Left cardiac atrium (tissue), 4 donors: ENCODE measurements at regions not wholly inside any gene's neighbourhood (a gene's known extent, or its start where the extent isn't known, plus 50 kb on each side); places are given as distances from the start of the nearest gene placed in this dataset.

Experiments
- ATAC-seq, 2 donors: fragments of 200-7000 bp; cut with Tn5 transposase; one replicate each; pipeline ENCODE4 v1.9.1; 2020; ENCODE audit warnings: mild to moderate bottlenecking in 2 of 2, moderate library complexity in 2 of 2
- DNase-seq: peaks from one replicate; pipeline ENCODE4 v3.0.0-alpha.2; 2020
- intact Hi-C, 2 donors: fragments of 100-400 bp; cut with DNase I; formaldehyde crosslinking; loops; one replicate each; pipeline versions ENCODE4 v1.14.1 to v1.15.1; 2022 to 2023
- donor health status: DM: no; HTN: yes; CAD: no.
- donor health status: DM: no; HTN: yes; CAD: no; lungs with severe emphysema.
- donor health status: DM: yes; HTN: yes; CAD: no.
- donor health status: Dilated cardiomyopathy.

- intact Hi-C loops, result no loop called here
- DNase-seq (no peak), ATAC-seq (no peak)
Observed at GRCh38 chr15:46146002-46146401, 511.2 kb downstream of the SQOR start.

GRCh38 chr15:46146915-46147314, 512.1 kb downstream of the SQOR start:
- intact Hi-C loops, result no loop called here
- DNase-seq, result no peak
- ATAC-seq, result no peak

DNA sequence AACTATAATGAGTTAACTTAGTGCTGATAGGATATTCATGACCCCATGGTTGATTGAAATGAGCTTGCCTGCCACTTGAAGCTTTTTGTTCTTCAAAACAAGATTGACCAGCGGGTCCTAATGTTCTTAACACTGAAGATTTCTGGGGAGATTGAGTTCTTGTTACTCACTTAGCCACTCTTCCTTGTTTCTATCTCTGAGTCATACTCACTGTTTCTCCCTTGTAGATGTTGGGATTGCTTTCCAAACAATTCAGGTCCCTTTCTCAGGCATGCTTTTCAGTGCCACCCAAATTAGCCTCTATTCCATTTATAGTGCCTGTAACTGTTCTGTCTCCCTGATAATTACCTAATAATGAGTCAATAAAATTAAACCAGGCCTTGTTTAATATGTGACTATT, 517.0 kb downstream of the SQOR start:
- intact Hi-C loops, result no loop called here
- ATAC-seq, result no peak
- no peak for DNase-seq

GRCh38 chr15:46166750-46167149, 531.9 kb downstream of the SQOR start:
- ATAC-seq, result no peak
- intact Hi-C loops, result no loop called here
- no peak for DNase-seq

GRCh38 chr15:46170326-46170725, 535.5 kb downstream of the SQOR start:
- no peak for ATAC-seq
- DNase-seq, result no peak
- intact Hi-C loops, result no loop called here

- intact Hi-C loops, result no loop called here
- ATAC-seq (no peak), DNase-seq (no peak)
Observed at GRCh38 chr15:46174122-46174521, 539.3 kb downstream of the SQOR start.

- no peak for ATAC-seq
- intact Hi-C loops, result no loop called here
- DNase-seq, result no peak
Observed at GRCh38 chr15:46177219-46177618, 542.4 kb downstream of the SQOR start.

GRCh38 chr15:46178138-46178537, 543.3 kb downstream of the SQOR start:
- intact Hi-C loops, result no loop called here
- DNase-seq, result no peak
- no peak for ATAC-seq

- intact Hi-C loops, result no loop called here
- DNase-seq, result no peak
- ATAC-seq, result no peak
Observed at GRCh38 chr15:46207341-46207740, 572.5 kb downstream of the SQOR start.

DNA sequence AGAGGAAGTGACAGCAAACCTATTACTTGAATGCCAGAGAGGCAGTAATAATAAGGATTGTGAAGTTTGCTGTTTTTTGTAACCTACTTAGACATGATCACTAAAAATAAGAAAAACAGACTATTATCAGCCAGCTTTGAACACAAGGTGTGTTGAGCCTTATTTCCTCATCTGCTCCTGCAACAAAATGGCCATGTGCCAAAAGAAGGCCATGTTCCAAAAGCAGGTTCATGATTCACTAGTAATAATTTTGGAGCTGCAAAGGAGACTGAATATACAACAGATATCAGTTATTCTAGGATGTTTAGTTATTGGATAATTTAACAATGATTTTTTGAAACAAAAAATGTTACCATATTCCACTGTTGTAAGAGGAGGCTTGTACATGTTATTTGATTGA, 578.7 kb downstream of the SQOR start:
- ATAC-seq, result no peak
- no peak for DNase-seq
- intact Hi-C loops, result no loop called here

- intact Hi-C loops, result no loop called here
- no peak for ATAC-seq
Observed at GRCh38 chr15:46222826-46223225, 588.0 kb downstream of the SQOR start.

DNA sequence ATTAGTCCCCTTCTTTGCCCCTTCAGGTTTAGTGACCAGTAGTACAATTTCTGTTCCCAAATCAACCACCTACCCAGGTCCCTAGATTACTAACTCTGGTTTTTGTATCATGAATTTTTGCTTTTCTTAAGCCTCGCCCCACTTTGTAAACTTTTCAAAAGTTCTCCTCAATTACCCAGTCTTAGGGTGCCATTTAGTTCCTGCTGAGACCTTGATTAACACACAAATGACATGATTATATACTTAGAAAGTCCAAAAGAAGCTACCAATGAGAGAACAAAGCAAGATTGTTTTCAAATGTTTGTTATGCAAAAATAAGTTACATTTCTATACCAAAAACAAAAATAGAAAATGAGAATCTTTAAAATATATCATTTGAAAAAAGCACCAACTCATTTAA, 594.4 kb downstream of the SQOR start:
- no peak for ATAC-seq
- intact Hi-C loops, result no loop called here
- no peak for DNase-seq

More at GRCh38 chr15:46222826-46223225, 588.0 kb downstream of the SQOR start:
- no peak for DNase-seq

DNA sequence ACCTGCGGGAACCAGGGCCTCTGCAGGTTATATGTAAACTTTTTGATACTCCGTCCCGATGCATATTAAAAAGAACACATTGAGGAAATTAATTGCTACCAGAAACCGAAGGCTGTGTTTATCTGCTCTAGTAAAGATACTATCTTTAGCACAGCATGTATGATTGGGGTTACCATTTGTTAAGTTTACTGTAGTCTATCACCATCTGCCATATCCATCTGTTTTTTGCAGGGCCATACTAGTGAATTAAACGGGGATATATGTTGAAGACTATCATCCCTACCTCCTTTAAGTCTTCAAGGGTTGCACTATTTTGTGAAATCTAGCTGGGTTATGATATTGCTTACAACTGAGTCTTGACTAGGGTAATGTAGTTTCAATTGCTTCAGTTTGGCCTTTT, 597.0 kb downstream of the SQOR start:
- ATAC-seq, result no peak
- intact Hi-C loops, result no loop called here

GRCh38 chr15:46232471-46232870, 597.6 kb downstream of the SQOR start:
- DNase-seq (no peak), ATAC-seq (no peak)
- intact Hi-C loops, result no loop called here

More for the DNA sequence above, 597.0 kb downstream of the SQOR start:
- DNase-seq, result no peak

GRCh38 chr15:46242935-46243334, 608.1 kb downstream of the SQOR start:
- intact Hi-C loops, result no loop called here
- no peak for ATAC-seq
- no peak for DNase-seq

GRCh38 chr15:46251903-46252302, 617.1 kb downstream of the SQOR start:
- no peak for ATAC-seq

DNA sequence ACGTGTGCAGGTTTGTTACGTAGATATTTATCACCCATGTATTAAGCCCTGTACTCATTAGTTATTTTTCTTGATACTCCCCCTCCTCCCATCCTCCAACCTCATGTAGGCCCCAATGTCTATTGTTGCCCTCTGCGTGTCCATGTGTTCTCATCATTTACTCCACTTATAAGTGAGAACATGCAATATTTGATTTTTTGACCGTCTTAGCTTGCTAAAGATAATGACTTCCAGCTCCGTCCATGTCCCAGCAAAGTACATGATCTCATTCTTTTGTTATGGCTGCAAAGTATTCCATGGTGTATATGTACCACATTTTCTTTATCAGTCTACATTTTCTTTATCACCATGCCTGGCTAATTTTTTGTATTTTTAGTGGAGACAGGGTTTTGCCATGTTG, 623.2 kb downstream of the SQOR start:
- intact Hi-C loops, result no loop called here
- DNase-seq, result no peak
- no peak for ATAC-seq

More at GRCh38 chr15:46251903-46252302, 617.1 kb downstream of the SQOR start:
- no peak for DNase-seq
- intact Hi-C loops, result no loop called here

- no peak for ATAC-seq
- no peak for DNase-seq
- intact Hi-C loops, result no loop called here
Observed at GRCh38 chr15:46260937-46261336, 626.1 kb downstream of the SQOR start.

DNA sequence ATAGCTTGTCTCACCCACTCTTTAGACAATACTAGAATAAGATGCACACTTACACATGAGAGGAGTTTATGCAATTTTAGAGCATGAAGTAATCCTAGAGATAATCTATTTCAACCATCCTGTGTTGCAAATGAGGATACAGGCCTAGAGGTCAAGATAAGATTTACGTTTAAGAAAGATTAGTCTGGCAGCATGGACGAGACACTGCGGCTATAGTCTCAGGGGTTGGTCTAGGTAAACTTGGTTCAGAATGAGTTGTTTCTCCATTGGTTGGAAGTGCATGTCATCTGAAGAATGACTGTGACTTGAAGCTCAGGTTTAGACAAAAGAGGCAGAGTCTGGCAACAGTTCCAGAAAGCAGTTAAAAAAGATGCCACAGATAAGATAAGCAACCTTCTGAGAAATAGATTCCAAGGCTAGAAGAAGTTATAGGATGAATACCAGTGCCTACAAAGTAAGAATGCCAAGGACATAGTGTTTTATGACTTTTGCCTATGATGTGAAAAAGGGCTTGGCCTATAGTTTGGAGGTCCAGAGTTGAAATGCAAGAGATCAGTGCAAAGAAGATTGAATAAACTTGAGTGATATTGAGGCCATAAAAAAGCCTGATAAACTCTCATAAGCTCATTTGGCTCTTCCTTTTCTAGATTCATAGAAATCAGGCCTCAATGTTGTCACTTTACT, 631.0 kb downstream of the SQOR start:
- intact Hi-C loops, result no loop called here
- no peak for ATAC-seq

DNA sequence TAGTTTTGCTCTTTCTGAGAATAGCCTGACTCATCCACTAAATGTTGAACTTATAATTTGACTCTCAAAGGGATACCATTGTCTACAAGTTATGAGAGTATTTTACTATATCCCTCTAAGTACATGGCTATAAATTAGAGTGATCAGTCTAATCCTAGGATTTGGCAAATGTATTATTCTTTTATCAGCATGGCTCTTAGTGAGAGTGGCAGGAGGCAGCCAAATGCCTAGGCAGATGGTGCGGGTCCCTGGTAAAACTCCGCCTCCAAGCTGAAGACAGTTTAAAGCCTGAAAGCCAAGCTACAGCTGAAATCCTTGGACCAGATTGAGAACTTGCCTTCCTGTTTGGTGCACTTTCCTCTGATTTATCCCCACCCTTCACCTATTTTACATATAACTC, 631.8 kb downstream of the SQOR start:
- DNase-seq (no peak), ATAC-seq (no peak)
- intact Hi-C loops, result no loop called here

More for the DNA sequence above, 631.0 kb downstream of the SQOR start:
- DNase-seq, result no peak

DNA sequence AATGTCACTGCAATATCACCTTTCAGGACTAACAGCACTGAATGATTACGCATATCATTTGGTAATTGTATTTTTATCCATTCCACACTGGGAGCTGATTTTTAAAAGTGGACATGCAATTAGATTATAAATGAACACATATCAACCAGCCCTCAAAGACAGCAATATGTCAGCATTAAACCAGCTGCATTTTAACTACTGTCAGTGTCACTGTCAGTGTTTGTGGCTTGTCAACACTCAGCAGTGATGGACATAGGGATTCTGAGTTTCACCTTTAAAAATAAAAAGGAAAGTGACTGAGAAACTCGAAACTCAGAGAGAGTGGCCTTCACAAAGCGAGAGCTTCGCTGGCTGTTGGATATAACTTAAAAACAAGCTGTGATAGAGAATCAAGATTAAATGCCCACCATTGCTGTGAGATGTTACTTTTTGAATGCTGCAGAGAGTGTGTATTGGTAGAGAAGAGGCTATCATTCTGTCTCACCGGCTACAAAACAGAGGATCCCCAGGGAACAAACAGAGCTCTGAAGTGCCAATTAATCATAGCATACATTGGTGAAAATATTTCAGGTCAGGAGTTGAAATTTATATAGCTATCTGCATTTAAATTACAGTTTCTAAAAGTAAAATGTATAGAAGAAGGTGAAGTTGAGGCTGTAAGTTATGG, 635.8 kb downstream of the SQOR start:
- ATAC-seq (no peak), DNase-seq (no peak)
- intact Hi-C loops, result loop anchor here in 1 of 2 donors (10.0 kb wide), 1 partner anchor 476 kb away; no protein-coding TSS in a partner anchor
